Ishikawa (cell line): ENCODE measurements at regions not wholly inside any gene's neighbourhood (a gene's known extent, or its start where the extent isn't known, plus 50 kb on each side); places are given as distances from the start of the nearest gene placed in this dataset.

Experiments used
- CEBPB ChIP-seq: IDR thresholded peaks from 2 replicates; pipeline ENCODE4 v1.6.1; 2012
- CREB1 ChIP-seq: IDR thresholded peaks from 2 replicates; pipeline ENCODE4 v1.6.1; 2012; ENCODE audit warnings: low read depth
- EGR1 ChIP-seq: IDR thresholded peaks from 2 replicates; pipeline ENCODE4 v1.6.1; 2012
- EP300 ChIP-seq: IDR thresholded peaks from 2 replicates; pipeline ENCODE4 v1.6.1; 2012; ENCODE audit warnings: borderline replicate concordance
- FOXM1 ChIP-seq: IDR thresholded peaks from 2 replicates; pipeline ENCODE4 v1.6.1; 2012; ENCODE audit warnings: low read depth, borderline replicate concordance
- MAX ChIP-seq: IDR thresholded peaks from 2 replicates; pipeline ENCODE4 v1.6.1; 2012
- NFIC ChIP-seq: IDR thresholded peaks from 2 replicates; pipeline ENCODE4 v1.6.1; 2012
- RAD21 ChIP-seq: IDR thresholded peaks from 2 replicates; pipeline ENCODE4 v1.6.1; 2012; ENCODE audit warnings: low read depth
- TAF1 ChIP-seq: IDR thresholded peaks from 2 replicates; pipeline ENCODE4 v1.6.1; 2012; ENCODE audit warnings: low read depth, mild to moderate bottlenecking
- TCF12 ChIP-seq: IDR thresholded peaks from 2 replicates; pipeline ENCODE4 v1.6.1; 2012; ENCODE audit warnings: low read depth
- TEAD4 ChIP-seq: IDR thresholded peaks from 2 replicates; pipeline ENCODE4 v1.6.1; 2012
- YY1 ChIP-seq: IDR thresholded peaks from 2 replicates; pipeline ENCODE4 v1.6.1; 2012; ENCODE audit warnings: low read depth
- ZBTB7A ChIP-seq: IDR thresholded peaks from 2 replicates; pipeline ENCODE4 v1.6.1; 2012; ENCODE audit warnings: low read depth
- TF ChIP-seq, protein P1 (sequence below): IDR thresholded peaks from 2 replicates; pipeline ENCODE4 v1.6.1; 2012; ENCODE audit warnings: low read depth, mild to moderate bottlenecking
- TF ChIP-seq, protein P2 (sequence below): IDR thresholded peaks from 2 replicates; pipeline ENCODE4 v1.6.1; 2012

DNA sequence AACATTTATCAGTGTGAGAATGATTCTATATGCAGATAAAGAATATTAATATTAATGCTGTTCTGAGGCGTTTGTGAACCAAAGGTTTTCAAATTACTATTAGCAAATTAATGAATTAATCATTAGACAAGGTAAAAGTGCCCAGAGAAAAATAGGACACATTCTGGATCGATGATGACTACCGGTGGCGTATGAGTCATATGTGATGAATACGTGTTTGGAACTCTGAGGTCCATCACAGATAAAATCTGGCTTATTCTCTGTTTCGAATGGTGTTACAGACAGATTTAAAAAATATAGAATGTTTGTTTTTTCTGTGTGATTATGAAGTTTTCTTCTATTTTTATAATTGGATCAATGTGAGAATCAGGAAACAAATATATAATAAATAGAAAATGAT lies 79.2 kb upstream of the RTL1 start:
- no peak for TF ChIP-seq EGR1
- no peak for TF ChIP-seq MAX
- TF ChIP-seq, protein P1, sequence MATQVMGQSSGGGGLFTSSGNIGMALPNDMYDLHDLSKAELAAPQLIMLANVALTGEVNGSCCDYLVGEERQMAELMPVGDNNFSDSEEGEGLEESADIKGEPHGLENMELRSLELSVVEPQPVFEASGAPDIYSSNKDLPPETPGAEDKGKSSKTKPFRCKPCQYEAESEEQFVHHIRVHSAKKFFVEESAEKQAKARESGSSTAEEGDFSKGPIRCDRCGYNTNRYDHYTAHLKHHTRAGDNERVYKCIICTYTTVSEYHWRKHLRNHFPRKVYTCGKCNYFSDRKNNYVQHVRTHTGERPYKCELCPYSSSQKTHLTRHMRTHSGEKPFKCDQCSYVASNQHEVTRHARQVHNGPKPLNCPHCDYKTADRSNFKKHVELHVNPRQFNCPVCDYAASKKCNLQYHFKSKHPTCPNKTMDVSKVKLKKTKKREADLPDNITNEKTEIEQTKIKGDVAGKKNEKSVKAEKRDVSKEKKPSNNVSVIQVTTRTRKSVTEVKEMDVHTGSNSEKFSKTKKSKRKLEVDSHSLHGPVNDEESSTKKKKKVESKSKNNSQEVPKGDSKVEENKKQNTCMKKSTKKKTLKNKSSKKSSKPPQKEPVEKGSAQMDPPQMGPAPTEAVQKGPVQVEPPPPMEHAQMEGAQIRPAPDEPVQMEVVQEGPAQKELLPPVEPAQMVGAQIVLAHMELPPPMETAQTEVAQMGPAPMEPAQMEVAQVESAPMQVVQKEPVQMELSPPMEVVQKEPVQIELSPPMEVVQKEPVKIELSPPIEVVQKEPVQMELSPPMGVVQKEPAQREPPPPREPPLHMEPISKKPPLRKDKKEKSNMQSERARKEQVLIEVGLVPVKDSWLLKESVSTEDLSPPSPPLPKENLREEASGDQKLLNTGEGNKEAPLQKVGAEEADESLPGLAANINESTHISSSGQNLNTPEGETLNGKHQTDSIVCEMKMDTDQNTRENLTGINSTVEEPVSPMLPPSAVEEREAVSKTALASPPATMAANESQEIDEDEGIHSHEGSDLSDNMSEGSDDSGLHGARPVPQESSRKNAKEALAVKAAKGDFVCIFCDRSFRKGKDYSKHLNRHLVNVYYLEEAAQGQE: no peak
- no peak for TF ChIP-seq YY1
- no peak for TF ChIP-seq NFIC
- no peak for TF ChIP-seq TEAD4

GRCh38 chr14:100983710-100984109 lies 80.2 kb upstream of the RTL1 start:
- TF ChIP-seq EGR1 (no peak), YY1 (no peak), RAD21 (no peak), TAF1 (no peak), CEBPB (no peak), TCF12 (no peak), CREB1 (no peak), ZBTB7A (no peak), FOXM1 (no peak), EP300 (no peak), NFIC (no peak), MAX (no peak), TEAD4 (no peak)
- TF ChIP-seq, protein P2, sequence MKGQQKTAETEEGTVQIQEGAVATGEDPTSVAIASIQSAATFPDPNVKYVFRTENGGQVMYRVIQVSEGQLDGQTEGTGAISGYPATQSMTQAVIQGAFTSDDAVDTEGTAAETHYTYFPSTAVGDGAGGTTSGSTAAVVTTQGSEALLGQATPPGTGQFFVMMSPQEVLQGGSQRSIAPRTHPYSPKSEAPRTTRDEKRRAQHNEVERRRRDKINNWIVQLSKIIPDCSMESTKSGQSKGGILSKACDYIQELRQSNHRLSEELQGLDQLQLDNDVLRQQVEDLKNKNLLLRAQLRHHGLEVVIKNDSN: no peak
- TF ChIP-seq, protein P1: no peak

- TF ChIP-seq MAX: no peak
- TF ChIP-seq YY1: no peak
- no peak for TF ChIP-seq EP300
- TF ChIP-seq TCF12: no peak
- no peak for TF ChIP-seq CREB1
- TF ChIP-seq, protein P1: no peak
- TF ChIP-seq NFIC: no peak
- TF ChIP-seq TAF1: no peak
- no peak for TF ChIP-seq TEAD4
- no peak for TF ChIP-seq FOXM1
- no peak for TF ChIP-seq CEBPB
- TF ChIP-seq, protein P2: no peak
- TF ChIP-seq RAD21: no peak
- no peak for TF ChIP-seq EGR1
- no peak for TF ChIP-seq ZBTB7A
Measured at GRCh38 chr14:100988011-100988410, 84.5 kb upstream of the RTL1 start.

DNA sequence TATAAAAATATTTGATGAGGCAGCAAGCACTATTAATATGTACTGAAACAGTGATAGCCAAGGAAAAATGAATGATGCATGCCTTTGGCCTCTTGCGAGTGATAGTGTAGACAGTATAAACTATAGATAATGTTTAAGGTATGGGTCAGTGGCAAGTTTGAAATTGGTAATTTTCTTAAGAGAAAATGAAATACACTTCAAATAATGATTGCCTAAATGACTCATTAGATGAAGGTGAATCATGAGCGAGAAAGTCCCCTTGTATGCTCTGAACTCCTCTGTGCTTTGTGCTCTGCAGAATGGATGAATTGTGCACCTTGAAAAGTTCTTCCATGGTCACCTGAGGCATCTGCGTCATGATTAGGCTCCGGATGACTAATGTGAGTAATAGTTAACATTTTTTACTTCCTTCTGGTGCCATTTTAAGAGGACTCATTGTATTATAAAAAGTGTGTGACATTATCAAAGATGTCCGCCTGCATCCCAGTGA lies 84.9 kb upstream of the RTL1 start:
- TF ChIP-seq ZBTB7A (no peak), CREB1 (no peak), EGR1 (no peak)

DNA sequence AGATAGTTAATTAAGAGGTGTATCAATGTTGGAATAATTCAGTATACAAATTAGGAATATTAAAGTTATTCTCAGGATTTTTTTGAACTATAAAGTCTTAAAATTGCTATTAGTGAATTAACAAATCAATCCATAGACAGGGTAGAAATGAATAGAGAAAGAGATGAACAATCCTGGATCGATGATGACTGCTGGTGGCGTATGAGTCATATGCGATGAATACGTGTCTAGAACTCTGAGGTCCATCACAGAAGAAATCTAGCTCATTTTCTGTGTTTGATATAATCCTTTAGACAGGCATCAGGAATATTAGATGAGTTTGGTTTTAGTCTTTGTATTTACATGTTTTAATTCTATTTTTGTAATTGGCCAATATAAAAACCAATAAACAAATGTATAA lies 85.4 kb upstream of the RTL1 start:
- no peak for TF ChIP-seq CREB1
- TF ChIP-seq MAX: no peak
- no peak for TF ChIP-seq NFIC
- no peak for TF ChIP-seq TCF12
- no peak for TF ChIP-seq ZBTB7A
- no peak for TF ChIP-seq TEAD4
- no peak for TF ChIP-seq RAD21
